ENCODE measurements at regions not wholly inside any gene's neighbourhood (a gene's known extent, or its start where the extent isn't known, plus 50 kb on each side); places are given as distances from the start of the nearest gene placed in this dataset.

GRCh38 chr11:115743719-115744118 is 239.5 kb upstream of the CADM1 start:
- Histone ChIP-seq H3K4me1 (ENCODE audit: control insufficient read depth in 4 of 4, insufficient read depth in 4 of 4, low read length in 3 of 4) (no peaks in the 10 kb centered on the region), H3K9me3 (ENCODE audit: control insufficient read depth in 4 of 4, low read length in 3 of 4) (no peaks in the 10 kb centered on the region), H3K36me3 (ENCODE audit: control insufficient read depth in 4 of 4, insufficient read depth in 3 of 4, low read depth in 1 of 4, low read length in 3 of 4) (no peaks in the 10 kb centered on the region), H3K9ac (ENCODE audit: low read depth in 1 of 2, low read length in 2 of 2) (no peak overlapping the region), H3K27ac (ENCODE audit: low read depth in 1 of 2, low read length in 2 of 2) (no peak overlapping the region), H3K4me3 (ENCODE audit: low read depth in 1 of 3, low read length in 3 of 3) (no peak overlapping the region), H3K27me3 (ENCODE audit: control insufficient read depth in 4 of 4, insufficient read depth in 4 of 4, low read length in 3 of 4) (peaks cover 0 to 8% (median 0%) of the 10 kb centered on the region in 4 donors)
- DNase-seq (ENCODE audit: low spot score): no peak
- 85% methylated on average over 9 of the region's 9 CpGs for WGBS
- no peak for TF ChIP-seq CTCF (IDR thresholded peaks at IDR 0.05; ENCODE audit: low read depth, low read length, missing input control)
- no peak for TF ChIP-seq YY1 (IDR thresholded peaks at IDR 0.05)
- no peak for TF ChIP-seq SP1 (IDR thresholded peaks at IDR 0.05)

- TF ChIP-seq RXRA (IDR thresholded peaks at IDR 0.05): no peak
- TF ChIP-seq ZBTB33 (IDR thresholded peaks at IDR 0.05): no peak
- no peak for TF ChIP-seq CTCF (IDR thresholded peaks at IDR 0.05; ENCODE audit: low read depth, low read length, missing input control)
- no peak for TF ChIP-seq GABPA (IDR thresholded peaks at IDR 0.05 in 1 of 2, conservative IDR thresholded peaks at IDR 0.05 in 1 of 2)
- TF ChIP-seq YY1 (IDR thresholded peaks at IDR 0.05): no peak
- TF ChIP-seq ATF3 (IDR thresholded peaks at IDR 0.05): no peak
- no peak for TF ChIP-seq NR2F2 (IDR thresholded peaks at IDR 0.05)
- TF ChIP-seq FOXA1 (IDR thresholded peaks at IDR 0.05): no peak
- no peak for TF ChIP-seq EGR1 (IDR thresholded peaks at IDR 0.05; ENCODE audit: low read depth in 2 of 2)
- TF ChIP-seq FOXA2 (IDR thresholded peaks at IDR 0.05): no peak
- no peak for TF ChIP-seq JUND (IDR thresholded peaks at IDR 0.05)
- no peak for TF ChIP-seq TAF1 (conservative IDR thresholded peaks at IDR 0.05)
- no peak for TF ChIP-seq MAX (IDR thresholded peaks at IDR 0.05)
- TF ChIP-seq SP1 (IDR thresholded peaks at IDR 0.05): no peak
- no peak for TF ChIP-seq HNF4A (conservative IDR thresholded peaks at IDR 0.05)
- TF ChIP-seq RAD21 (IDR thresholded peaks at IDR 0.05): no peak
- TF ChIP-seq HNF4G (IDR thresholded peaks at IDR 0.05): no peak
- no peak for TF ChIP-seq REST (IDR thresholded peaks at IDR 0.05)
- Histone ChIP-seq H3K27ac (ENCODE audit: low read depth in 1 of 2, low read length in 2 of 2) (no peak overlapping the region), H3K9me3 (ENCODE audit: control insufficient read depth in 4 of 4, low read length in 3 of 4) (no peaks in the 10 kb centered on the region), H3K27me3 (ENCODE audit: control insufficient read depth in 4 of 4, insufficient read depth in 4 of 4, low read length in 3 of 4) (peaks cover 0 to 5% (median 0%) of the 10 kb centered on the region in 4 donors), H3K9ac (ENCODE audit: low read depth in 1 of 2, low read length in 2 of 2) (no peak overlapping the region), H3K4me3 (ENCODE audit: low read depth in 1 of 3, low read length in 3 of 3) (no peak overlapping the region), H3K4me1 (ENCODE audit: control insufficient read depth in 4 of 4, insufficient read depth in 4 of 4, low read length in 3 of 4) (no peaks in the 10 kb centered on the region), H3K36me3 (ENCODE audit: control insufficient read depth in 4 of 4, insufficient read depth in 3 of 4, low read depth in 1 of 4, low read length in 3 of 4) (no peaks in the 10 kb centered on the region)
- no peak for DNase-seq (ENCODE audit: low spot score)
- 89% methylated on average over 17 of the region's 17 CpGs for WGBS
Observed at GRCh38 chr11:115741376-115742107, 237.3 kb upstream of the CADM1 start.
